GM18867 (cell line): ENCODE measurements at regions not wholly inside any gene's neighbourhood (a gene's known extent, or its start where the extent isn't known, plus 50 kb on each side); places are given as distances from the start of the nearest gene placed in this dataset.
"Not testable (repeated sequence)": the region's sequence is repeated elsewhere in the genome, so short reads cannot be mapped to it uniquely, and the experiment has no call there.

Source experiments
- ATAC-seq: cut with Tn5 transposase; IDR thresholded peaks from one replicate; pipeline ENCODE4 v1.9.1; 2021; ENCODE audit warnings: mild to moderate bottlenecking, moderate library complexity; ENCODE audit not compliant: unreplicated experiment

GRCh38 chr15:20292422-20293005 lies 249.1 kb downstream of the GOLGA6L6 start:
- ATAC-seq: not testable (repeated sequence)

GRCh38 chr15:20291616-20292015 lies 250.0 kb downstream of the GOLGA6L6 start:
- not testable (repeated sequence) for ATAC-seq

- not testable (repeated sequence) for ATAC-seq
These were observed 251.0 kb downstream of the GOLGA6L6 start for GRCh38 chr15:20290606-20291005.

- ATAC-seq: not testable (repeated sequence)
These were observed 252.0 kb downstream of the GOLGA6L6 start for GRCh38 chr15:20289538-20290103.

- ATAC-seq: not testable (repeated sequence)
These were observed 252.6 kb downstream of the GOLGA6L6 start for GRCh38 chr15:20288800-20289537.

- ATAC-seq: not testable (repeated sequence)
These were observed 255.0 kb downstream of the GOLGA6L6 start for GRCh38 chr15:20286559-20286958.

GRCh38 chr15:20285696-20286300 lies 255.8 kb downstream of the GOLGA6L6 start:
- ATAC-seq: not testable (repeated sequence)

- not testable (repeated sequence) for ATAC-seq
These were observed 256.6 kb downstream of the GOLGA6L6 start for GRCh38 chr15:20284891-20285535.

GRCh38 chr15:20283651-20284050 lies 257.9 kb downstream of the GOLGA6L6 start:
- not testable (repeated sequence) for ATAC-seq

- not testable (repeated sequence) for ATAC-seq
These were observed 259.1 kb downstream of the GOLGA6L6 start for GRCh38 chr15:20282491-20282943.

- not testable (repeated sequence) for ATAC-seq
These were observed 259.9 kb downstream of the GOLGA6L6 start for GRCh38 chr15:20281567-20282275.

GRCh38 chr15:20280933-20281463 lies 260.6 kb downstream of the GOLGA6L6 start:
- no peak for ATAC-seq

GRCh38 chr15:20280141-20280932 lies 261.3 kb downstream of the GOLGA6L6 start:
- not testable (repeated sequence) for ATAC-seq

- not testable (repeated sequence) for ATAC-seq
These were observed 262.5 kb downstream of the GOLGA6L6 start for GRCh38 chr15:20279056-20279455.

- not testable (repeated sequence) for ATAC-seq
These were observed 263.2 kb downstream of the GOLGA6L6 start for GRCh38 chr15:20278376-20278775.

- ATAC-seq: not testable (repeated sequence)
These were observed 264.1 kb downstream of the GOLGA6L6 start for GRCh38 chr15:20277451-20277850.

GRCh38 chr15:20276312-20277114 lies 265.1 kb downstream of the GOLGA6L6 start:
- not testable (repeated sequence) for ATAC-seq

- ATAC-seq: not testable (repeated sequence)
These were observed 266.1 kb downstream of the GOLGA6L6 start for GRCh38 chr15:20275373-20275967.
